GM03348 (cell line): ENCODE measurements at regions not wholly inside any gene's neighbourhood (a gene's known extent, or its start where the extent isn't known, plus 50 kb on each side); places are given as distances from the start of the nearest gene placed in this dataset.

Experiments
- DNase-seq: peaks from one replicate; pipeline ENCODE4 v3.0.0; 2012; ENCODE audit warnings: low spot score

DNA sequence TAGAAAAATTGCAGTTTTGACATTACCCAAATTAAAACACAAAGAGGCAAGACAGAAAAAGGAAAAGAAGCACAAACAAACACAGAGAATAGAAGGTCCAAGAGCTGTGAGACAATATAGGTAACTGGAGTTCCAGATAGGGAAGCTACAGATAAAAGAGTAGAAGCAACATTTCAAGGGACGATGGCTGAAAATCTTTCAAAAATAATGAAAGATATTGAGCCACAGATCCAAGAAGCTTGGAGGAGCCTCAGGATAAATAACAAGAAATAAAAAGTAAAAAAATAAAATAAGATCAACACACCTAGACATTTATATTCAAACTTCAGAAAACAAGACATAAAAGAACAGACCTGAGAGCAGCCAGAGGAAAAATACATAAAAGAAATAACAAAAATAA, 164.9 kb downstream of the FNDC1 start:
- DNase-seq, result no peak

DNA sequence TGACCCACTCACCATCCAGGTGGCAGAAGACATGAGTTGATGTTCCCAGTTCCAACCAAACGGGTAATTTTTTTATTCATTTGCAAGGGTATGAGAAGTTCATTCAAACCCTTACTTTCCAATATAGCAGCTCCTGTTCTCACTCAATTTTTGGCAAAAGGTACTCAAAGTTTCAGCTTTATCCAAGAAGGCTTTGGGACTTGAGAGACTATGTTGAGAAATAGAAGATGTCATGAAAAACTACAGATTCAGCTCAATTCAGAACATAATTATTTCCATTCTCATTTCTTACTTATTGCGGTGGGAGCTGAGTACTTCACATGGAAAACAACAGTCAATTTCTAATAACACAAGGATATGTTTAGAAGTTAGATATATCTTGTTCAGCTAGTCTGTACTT, 162.3 kb downstream of the FNDC1 start:
- no peak for DNase-seq

DNA sequence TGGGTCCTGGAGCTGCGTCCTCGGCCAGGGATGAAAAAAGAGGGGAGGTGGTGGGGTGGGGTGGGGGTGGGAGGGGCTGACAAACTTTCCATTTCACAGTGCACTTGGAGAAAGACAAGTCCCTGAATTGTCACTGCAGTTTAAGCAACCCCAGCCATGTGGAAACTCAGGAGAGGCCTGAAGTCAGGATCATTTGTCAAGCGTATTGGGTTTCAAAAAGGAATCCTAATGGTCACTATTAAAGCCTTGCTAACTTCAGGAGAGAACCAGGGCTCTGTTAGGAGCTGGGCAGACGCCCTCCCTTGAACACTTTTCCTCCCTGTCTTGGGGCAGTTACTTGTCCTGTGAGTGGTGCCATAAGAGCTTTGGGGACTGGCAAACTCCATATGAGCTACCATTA, 159.9 kb downstream of the FNDC1 start:
- DNase-seq, result no peak

DNA sequence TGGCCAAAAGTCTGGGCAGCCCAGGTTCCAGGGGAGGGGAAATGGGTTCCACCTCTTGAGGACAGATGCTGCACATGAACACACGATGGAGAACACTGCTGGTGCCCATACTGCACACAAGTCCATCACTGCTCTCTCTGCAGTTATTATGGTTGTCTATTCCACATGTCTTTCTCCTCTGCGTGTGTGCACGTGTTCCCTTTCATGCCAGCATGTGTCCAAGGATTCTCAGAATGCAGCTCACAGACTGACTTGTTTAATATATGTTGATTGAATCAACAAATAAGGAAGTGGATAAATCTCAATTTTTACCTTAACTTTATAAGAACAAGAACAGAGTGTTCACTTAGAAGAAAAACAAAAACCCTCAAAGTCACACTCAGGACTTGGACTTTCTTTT, 158.9 kb downstream of the FNDC1 start:
- no peak for DNase-seq

DNA sequence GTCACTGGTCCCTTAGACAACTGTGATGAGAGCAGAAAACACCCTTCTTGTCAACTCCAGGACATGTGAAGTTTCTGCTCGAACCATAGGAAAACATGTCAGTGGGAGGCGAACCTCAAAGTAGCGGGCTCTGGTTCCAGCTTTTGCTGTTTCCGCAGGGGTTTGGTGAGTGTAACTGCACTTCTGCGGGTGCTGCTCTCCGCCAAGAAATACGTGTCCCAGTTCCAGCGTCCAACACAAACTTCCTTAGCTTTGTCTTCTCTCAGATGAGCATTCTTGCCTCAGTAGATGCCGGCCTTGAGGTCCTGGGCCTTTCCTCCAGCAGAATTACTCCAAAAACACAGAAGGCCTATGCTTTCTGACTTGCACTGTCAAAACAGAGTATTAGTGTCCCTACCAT, 156.3 kb downstream of the FNDC1 start:
- no peak for DNase-seq

DNA sequence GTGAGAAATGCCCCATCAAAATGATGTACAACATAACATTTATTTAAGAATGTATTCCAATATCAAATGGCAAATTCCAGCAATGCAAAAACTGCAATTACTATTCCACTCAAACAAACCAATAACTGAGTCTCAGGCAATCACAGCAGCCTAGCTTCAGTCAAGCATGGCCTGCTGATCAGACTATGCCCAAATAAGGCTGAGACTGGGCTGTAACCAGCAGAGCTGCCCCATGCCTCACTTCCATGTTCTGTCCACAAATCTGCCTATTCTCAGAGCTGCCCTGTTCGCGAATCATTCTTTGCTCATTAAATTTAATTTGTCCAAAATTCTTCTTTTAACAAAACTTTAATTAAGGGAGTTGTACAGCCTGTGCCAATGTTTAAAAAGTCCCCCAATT, 155.4 kb downstream of the FNDC1 start:
- no peak for DNase-seq
